ENCODE measurements at regions not wholly inside any gene's neighbourhood (a gene's known extent, or its start where the extent isn't known, plus 50 kb on each side); places are given as distances from the start of the nearest gene placed in this dataset.

GRCh38 chrX:36577006-36577405 lies 431.2 kb upstream of the FAM47C start:
- Histone ChIP-seq H2AFZ (ENCODE audit: low read length) (no peak overlapping the region), H3K4me1 (ENCODE audit: low read length) (no peaks in the 10 kb centered on the region), H3K4me3 (ENCODE audit: low read length) (no peak overlapping the region), H3K9me2 (replicated peaks; ENCODE audit: insufficient read depth, low read length) (no peaks in the 10 kb centered on the region), H3K36me3 (replicated peaks; ENCODE audit: insufficient read depth, low read length) (no peaks in the 10 kb centered on the region), H4K20me1 (ENCODE audit: insufficient read depth, low read length) (no peaks in the 10 kb centered on the region), H3K4me2 (ENCODE audit: low read depth, low read length) (no peak overlapping the region), H3K9ac (ENCODE audit: low read length) (no peak overlapping the region), H3F3A (ENCODE audit: insufficient read depth, low read length) (no peaks in the 10 kb centered on the region), H3K79me2 (ENCODE audit: low read length) (no peaks in the 10 kb centered on the region), H3K9me3 (replicated peaks; ENCODE audit: insufficient read depth, low read length) (no peaks in the 10 kb centered on the region), H3K27me3 (replicated peaks; ENCODE audit: insufficient read depth, low read length) (no peaks in the 10 kb centered on the region), H3K27ac (ENCODE audit: low read length) (no peak overlapping the region)
- no peak for DNase-seq
- TF ChIP-seq CTCF (IDR thresholded peaks at IDR 0.05; ENCODE audit: low read length) (no peak), EZH2 (optimal IDR thresholded peaks at IDR 0.05; ENCODE audit: low read depth, low read length) (no peak), EZH2phosphoT487 (IDR thresholded peaks at IDR 0.05; ENCODE audit: low read length) (no peak)

- H3K4me1 ChIP-seq (ENCODE audit: low read length), result no peaks in the 10 kb centered on the region
- no peaks in the 10 kb centered on the region for H4K20me1 ChIP-seq (ENCODE audit: insufficient read depth, low read length)
- H3K27ac ChIP-seq (ENCODE audit: low read length), result no peak overlapping the region
- no peak for DNase-seq
- H3K27me3 ChIP-seq (replicated peaks; ENCODE audit: insufficient read depth, low read length), result no peaks in the 10 kb centered on the region
- H3K79me2 ChIP-seq (ENCODE audit: low read length), result no peaks in the 10 kb centered on the region
- H3F3A ChIP-seq (ENCODE audit: insufficient read depth, low read length), result no peaks in the 10 kb centered on the region
- H3K9me2 ChIP-seq (replicated peaks; ENCODE audit: insufficient read depth, low read length), result no peaks in the 10 kb centered on the region
- H2AFZ ChIP-seq (ENCODE audit: low read length), result no peak overlapping the region
- H3K4me2 ChIP-seq (ENCODE audit: low read depth, low read length), result no peak overlapping the region
- no peak overlapping the region for H3K9ac ChIP-seq (ENCODE audit: low read length)
- H3K9me3 ChIP-seq (replicated peaks; ENCODE audit: insufficient read depth, low read length), result no peaks in the 10 kb centered on the region
- H3K4me3 ChIP-seq (ENCODE audit: low read length), result no peak overlapping the region
- TF ChIP-seq EZH2phosphoT487 (IDR thresholded peaks at IDR 0.05; ENCODE audit: low read length) (no peak), EZH2 (optimal IDR thresholded peaks at IDR 0.05; ENCODE audit: low read depth, low read length) (no peak), CTCF (IDR thresholded peaks at IDR 0.05; ENCODE audit: low read length) (no peak)
- no peaks in the 10 kb centered on the region for H3K36me3 ChIP-seq (replicated peaks; ENCODE audit: insufficient read depth, low read length)
Measured at GRCh38 chrX:36581030-36581429, 427.1 kb upstream of the FAM47C start.

- H2AFZ ChIP-seq (ENCODE audit: low read length), result no peak overlapping the region
- no peaks in the 10 kb centered on the region for H3K79me2 ChIP-seq (ENCODE audit: low read length)
- H3K9me2 ChIP-seq (replicated peaks; ENCODE audit: insufficient read depth, low read length), result no peaks in the 10 kb centered on the region
- H3K4me3 ChIP-seq (ENCODE audit: low read length), result no peak overlapping the region
- no peaks in the 10 kb centered on the region for H3K27me3 ChIP-seq (replicated peaks; ENCODE audit: insufficient read depth, low read length)
- H4K20me1 ChIP-seq (ENCODE audit: insufficient read depth, low read length), result no peaks in the 10 kb centered on the region
- no peaks in the 10 kb centered on the region for H3K36me3 ChIP-seq (replicated peaks; ENCODE audit: insufficient read depth, low read length)
- H3K27ac ChIP-seq (ENCODE audit: low read length), result no peak overlapping the region
- H3K4me2 ChIP-seq (ENCODE audit: low read depth, low read length), result no peak overlapping the region
- no peak for DNase-seq
- TF ChIP-seq CTCF (IDR thresholded peaks at IDR 0.05; ENCODE audit: low read length) (no peak), EZH2phosphoT487 (IDR thresholded peaks at IDR 0.05; ENCODE audit: low read length) (no peak), EZH2 (optimal IDR thresholded peaks at IDR 0.05; ENCODE audit: low read depth, low read length) (no peak)
- H3F3A ChIP-seq (ENCODE audit: insufficient read depth, low read length), result no peaks in the 10 kb centered on the region
- H3K9ac ChIP-seq (ENCODE audit: low read length), result no peak overlapping the region
- H3K9me3 ChIP-seq (replicated peaks; ENCODE audit: insufficient read depth, low read length), result no peaks in the 10 kb centered on the region
- H3K4me1 ChIP-seq (ENCODE audit: low read length), result no peaks in the 10 kb centered on the region
Measured at GRCh38 chrX:36583674-36584073, 424.5 kb upstream of the FAM47C start.
